Erythroblast (primary cell): ENCODE measurements at regions not wholly inside any gene's neighbourhood (a gene's known extent, or its start where the extent isn't known, plus 50 kb on each side); places are given as distances from the start of the nearest gene placed in this dataset.

ENCODE experiments used
- DNase-seq, 2 experiments: peaks; one replicate each; lab custom pipeline; 2025; lab: John Stamatoyannopoulos, UW
- GATA1 ChIP-seq: IDR thresholded peaks from 2 replicates; pipeline ENCODE4 v1.6.1; 2011; ENCODE audit warnings: low read depth, mild to moderate bottlenecking, control low read depth, low read length, moderate library complexity
- POLR2A ChIP-seq: IDR thresholded peaks from 2 replicates; pipeline ENCODE4 v1.6.1; 2011; ENCODE audit warnings: mild to moderate bottlenecking, low read length

GRCh38 chr1:118346936-118347335 is 161.9 kb upstream of the SPAG17 start:
- TF ChIP-seq POLR2A (no peak), GATA1 (no peak)
- no peak for DNase-seq

- TF ChIP-seq GATA1 (no peak), POLR2A (no peak)
- no peak for DNase-seq
Measured at GRCh38 chr1:118340928-118341910, 156.2 kb upstream of the SPAG17 start.

- no peak for DNase-seq
- TF ChIP-seq POLR2A (no peak), GATA1 (no peak)
Measured at GRCh38 chr1:118339400-118340124, 154.5 kb upstream of the SPAG17 start.

- DNase-seq, result no peak
- TF ChIP-seq POLR2A (no peak), GATA1 (no peak)
Measured at GRCh38 chr1:118338936-118339335, 153.9 kb upstream of the SPAG17 start.

- DNase-seq, result no peak
- no peak for TF ChIP-seq POLR2A
Measured at GRCh38 chr1:118337346-118337745, 152.3 kb upstream of the SPAG17 start.

GRCh38 chr1:118335331-118335732 is 150.3 kb upstream of the SPAG17 start:
- no peak for DNase-seq
- TF ChIP-seq POLR2A (no peak), GATA1 (no peak)

- no peak for TF ChIP-seq GATA1
- no peak for TF ChIP-seq POLR2A
Measured at GRCh38 chr1:118334506-118334905, 149.5 kb upstream of the SPAG17 start.

GRCh38 chr1:118333601-118334210 is 148.7 kb upstream of the SPAG17 start:
- TF ChIP-seq GATA1 (no peak), POLR2A (no peak)
- no peak for DNase-seq

More at GRCh38 chr1:118334506-118334905, 149.5 kb upstream of the SPAG17 start:
- DNase-seq, result no peak

GRCh38 chr1:118326960-118327629 is 142.1 kb upstream of the SPAG17 start:
- no peak for TF ChIP-seq GATA1
- no peak for TF ChIP-seq POLR2A
- DNase-seq, result no peak

- DNase-seq, result no peak
- TF ChIP-seq POLR2A, result no peak
- no peak for TF ChIP-seq GATA1
Measured at GRCh38 chr1:118325550-118326225, 140.7 kb upstream of the SPAG17 start.

GRCh38 chr1:118323246-118323645 is 138.2 kb upstream of the SPAG17 start:
- TF ChIP-seq GATA1 (no peak), POLR2A (no peak)
- no peak for DNase-seq

GRCh38 chr1:118322331-118322730 is 137.3 kb upstream of the SPAG17 start:
- TF ChIP-seq POLR2A, result no peak
- TF ChIP-seq GATA1, result no peak
- no peak for DNase-seq

GRCh38 chr1:118321840-118322239 is 136.8 kb upstream of the SPAG17 start:
- TF ChIP-seq POLR2A (no peak), GATA1 (no peak)
- no peak for DNase-seq
